ENCODE measurements at regions not wholly inside any gene's neighbourhood (a gene's known extent, or its start where the extent isn't known, plus 50 kb on each side); places are given as distances from the start of the nearest gene placed in this dataset.
"Not testable (repeated sequence)": the region's sequence is repeated elsewhere in the genome, so short reads cannot be mapped to it uniquely, and the experiment has no call there.

GRCh38 chr3:161631536-161631935 lies 134.9 kb downstream of the OTOL1 start:
- Histone ChIP-seq H3K9me3 (replicated peaks) (peaks cover 6% of the 10 kb centered on the region), H3K4me1 (no peaks in the 10 kb centered on the region), H3K27ac (replicated peaks) (no peak overlapping the region), H3K36me3 (no peaks in the 10 kb centered on the region), H3K27me3 (ENCODE audit: low read depth) (no peaks in the 10 kb centered on the region), H3K4me3 (no peak overlapping the region)
- intact Hi-C loops (cut with micrococcal nuclease) = no loop called here
- DNase-seq = no peak
- TF ChIP-seq, protein P1, sequence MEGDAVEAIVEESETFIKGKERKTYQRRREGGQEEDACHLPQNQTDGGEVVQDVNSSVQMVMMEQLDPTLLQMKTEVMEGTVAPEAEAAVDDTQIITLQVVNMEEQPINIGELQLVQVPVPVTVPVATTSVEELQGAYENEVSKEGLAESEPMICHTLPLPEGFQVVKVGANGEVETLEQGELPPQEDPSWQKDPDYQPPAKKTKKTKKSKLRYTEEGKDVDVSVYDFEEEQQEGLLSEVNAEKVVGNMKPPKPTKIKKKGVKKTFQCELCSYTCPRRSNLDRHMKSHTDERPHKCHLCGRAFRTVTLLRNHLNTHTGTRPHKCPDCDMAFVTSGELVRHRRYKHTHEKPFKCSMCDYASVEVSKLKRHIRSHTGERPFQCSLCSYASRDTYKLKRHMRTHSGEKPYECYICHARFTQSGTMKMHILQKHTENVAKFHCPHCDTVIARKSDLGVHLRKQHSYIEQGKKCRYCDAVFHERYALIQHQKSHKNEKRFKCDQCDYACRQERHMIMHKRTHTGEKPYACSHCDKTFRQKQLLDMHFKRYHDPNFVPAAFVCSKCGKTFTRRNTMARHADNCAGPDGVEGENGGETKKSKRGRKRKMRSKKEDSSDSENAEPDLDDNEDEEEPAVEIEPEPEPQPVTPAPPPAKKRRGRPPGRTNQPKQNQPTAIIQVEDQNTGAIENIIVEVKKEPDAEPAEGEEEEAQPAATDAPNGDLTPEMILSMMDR (IDR thresholded peaks at IDR 0.05; ENCODE audit: borderline replicate concordance) = no peak

- TF ChIP-seq, protein P1 (IDR thresholded peaks at IDR 0.05; ENCODE audit: borderline replicate concordance) = no peak
- intact Hi-C loops (cut with micrococcal nuclease) = no loop called here
- no peaks in the 10 kb centered on the region for H3K36me3 ChIP-seq
Measured at GRCh38 chr3:161637559-161637958, 141.0 kb downstream of the OTOL1 start.

DNA sequence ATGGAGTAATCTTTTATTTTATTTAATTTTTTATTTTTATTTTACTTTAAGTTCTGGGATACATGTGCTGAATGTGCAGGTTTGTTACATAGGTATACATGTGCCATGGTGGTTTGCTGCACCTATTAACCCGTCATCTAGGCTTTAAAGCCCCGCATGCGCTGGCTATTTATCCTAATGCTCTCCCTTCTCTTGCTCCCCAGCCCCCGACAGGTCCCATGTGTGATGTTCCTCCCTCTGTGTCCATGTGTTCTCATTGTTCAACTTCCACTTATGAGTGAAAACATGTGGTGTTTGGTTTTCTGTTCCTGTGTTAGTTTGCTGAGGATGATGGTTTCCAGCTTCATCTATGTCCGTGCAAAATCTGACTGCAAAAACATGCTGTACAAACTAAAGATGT lies 142.5 kb downstream of the OTOL1 start:
- H3K9me3 ChIP-seq (replicated peaks); DNase-seq; intact Hi-C loops (cut with micrococcal nuclease); H3K27me3 ChIP-seq (ENCODE audit: low read depth); H3K4me3 ChIP-seq; H3K4me1 ChIP-seq; H3K27ac ChIP-seq (replicated peaks); H3K36me3 ChIP-seq: not testable (repeated sequence)

More at GRCh38 chr3:161637559-161637958, 141.0 kb downstream of the OTOL1 start:
- Histone ChIP-seq H3K27me3 (ENCODE audit: low read depth) (no peaks in the 10 kb centered on the region), H3K4me1 (no peaks in the 10 kb centered on the region), H3K9me3 (replicated peaks) (no peaks in the 10 kb centered on the region), H3K4me3 (no peak overlapping the region), H3K27ac (replicated peaks) (no peak overlapping the region)
- no peak for DNase-seq

- no peaks in the 10 kb centered on the region for H3K27me3 ChIP-seq (ENCODE audit: low read depth)
- DNase-seq = no peak
- no peaks in the 10 kb centered on the region for H3K9me3 ChIP-seq (replicated peaks)
- H3K4me1 ChIP-seq = no peaks in the 10 kb centered on the region
- intact Hi-C loops (cut with micrococcal nuclease) = no loop called here
- TF ChIP-seq, protein P1 (IDR thresholded peaks at IDR 0.05; ENCODE audit: borderline replicate concordance) = no peak
- H3K4me3 ChIP-seq = no peak overlapping the region
- no peak overlapping the region for H3K27ac ChIP-seq (replicated peaks)
- no peaks in the 10 kb centered on the region for H3K36me3 ChIP-seq
Measured at GRCh38 chr3:161640181-161640580, 143.6 kb downstream of the OTOL1 start.

DNA sequence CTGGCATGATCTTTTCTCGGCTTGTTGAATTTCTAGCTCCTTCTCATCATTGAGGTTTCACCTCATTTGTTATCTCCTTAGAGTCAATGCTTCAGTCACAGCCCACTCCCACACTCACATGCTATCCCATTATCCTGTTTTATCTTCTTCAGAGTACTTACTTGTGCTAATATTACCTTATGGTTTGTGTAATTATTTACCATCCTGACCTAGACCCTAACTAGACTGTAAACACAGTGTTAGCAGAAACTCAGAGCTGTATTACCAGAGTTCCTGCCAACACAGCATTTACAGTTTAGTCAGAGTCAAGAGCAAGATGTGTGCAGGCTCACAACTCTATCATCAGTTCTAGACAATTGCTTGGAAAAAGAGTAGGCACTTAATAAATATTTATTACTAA lies 144.7 kb downstream of the OTOL1 start:
- Histone ChIP-seq H3K27ac (replicated peaks) (no peak overlapping the region), H3K4me3 (no peak overlapping the region), H3K4me1 (no peaks in the 10 kb centered on the region), H3K27me3 (ENCODE audit: low read depth) (no peaks in the 10 kb centered on the region), H3K36me3 (no peaks in the 10 kb centered on the region), H3K9me3 (replicated peaks) (no peaks in the 10 kb centered on the region)
- no peak for DNase-seq
- intact Hi-C loops (cut with micrococcal nuclease) = no loop called here
- TF ChIP-seq, protein P1 (IDR thresholded peaks at IDR 0.05; ENCODE audit: borderline replicate concordance) = no peak

GRCh38 chr3:161644891-161645635 lies 148.5 kb downstream of the OTOL1 start:
- Histone ChIP-seq H3K9me3 (replicated peaks) (no peaks in the 10 kb centered on the region), H3K27me3 (ENCODE audit: low read depth) (no peaks in the 10 kb centered on the region), H3K4me1 (no peaks in the 10 kb centered on the region), H3K27ac (replicated peaks) (no peak overlapping the region), H3K4me3 (no peak overlapping the region), H3K36me3 (no peaks in the 10 kb centered on the region)
- TF ChIP-seq, protein P1 (IDR thresholded peaks at IDR 0.05; ENCODE audit: borderline replicate concordance) = no peak
- intact Hi-C loops (cut with micrococcal nuclease) = no loop called here
- DNase-seq = no peak
